ENCODE measurements at regions not wholly inside any gene's neighbourhood (a gene's known extent, or its start where the extent isn't known, plus 50 kb on each side); places are given as distances from the start of the nearest gene placed in this dataset.

GRCh38 chr13:105342281-105342820, 1193.1 kb downstream of the EFNB2 start:
- Histone ChIP-seq H3K4me3 (replicated peaks in 1 of 4; ENCODE audit: control extremely low read depth in 1 of 4, insufficient read depth in 1 of 4, low read depth in 3 of 4, low read length in 4 of 4) (no peak overlapping the region), H3K27ac (ENCODE audit: insufficient read depth, low read length) (no peak overlapping the region), H3K4me1 (ENCODE audit: control insufficient read depth, extremely low read depth, insufficient read depth, low read length) (peaks cover 11% of the 10 kb centered on the region), H3K4me2 (ENCODE audit: extremely low read depth, insufficient read depth, low read length) (no peak overlapping the region), H3K27me3 (ENCODE audit: control insufficient read depth, insufficient read depth, low read length) (no peaks in the 10 kb centered on the region), H3K36me3 (ENCODE audit: control insufficient read depth, insufficient read depth, low read length) (no peaks in the 10 kb centered on the region), H4K20me1 (ENCODE audit: control insufficient read depth, extremely low read depth, insufficient read depth, low read length) (no peaks in the 10 kb centered on the region), H3K79me2 (ENCODE audit: control insufficient read depth, insufficient read depth, low read length) (no peaks in the 10 kb centered on the region), H3K9ac (ENCODE audit: insufficient read depth, low read length) (no peak overlapping the region), H3K9me3 (ENCODE audit: control insufficient read depth, insufficient read depth, low read depth, low read length) (no peaks in the 10 kb centered on the region), H2AFZ (ENCODE audit: low read length) (no peak overlapping the region)
- TF ChIP-seq, protein P1, sequence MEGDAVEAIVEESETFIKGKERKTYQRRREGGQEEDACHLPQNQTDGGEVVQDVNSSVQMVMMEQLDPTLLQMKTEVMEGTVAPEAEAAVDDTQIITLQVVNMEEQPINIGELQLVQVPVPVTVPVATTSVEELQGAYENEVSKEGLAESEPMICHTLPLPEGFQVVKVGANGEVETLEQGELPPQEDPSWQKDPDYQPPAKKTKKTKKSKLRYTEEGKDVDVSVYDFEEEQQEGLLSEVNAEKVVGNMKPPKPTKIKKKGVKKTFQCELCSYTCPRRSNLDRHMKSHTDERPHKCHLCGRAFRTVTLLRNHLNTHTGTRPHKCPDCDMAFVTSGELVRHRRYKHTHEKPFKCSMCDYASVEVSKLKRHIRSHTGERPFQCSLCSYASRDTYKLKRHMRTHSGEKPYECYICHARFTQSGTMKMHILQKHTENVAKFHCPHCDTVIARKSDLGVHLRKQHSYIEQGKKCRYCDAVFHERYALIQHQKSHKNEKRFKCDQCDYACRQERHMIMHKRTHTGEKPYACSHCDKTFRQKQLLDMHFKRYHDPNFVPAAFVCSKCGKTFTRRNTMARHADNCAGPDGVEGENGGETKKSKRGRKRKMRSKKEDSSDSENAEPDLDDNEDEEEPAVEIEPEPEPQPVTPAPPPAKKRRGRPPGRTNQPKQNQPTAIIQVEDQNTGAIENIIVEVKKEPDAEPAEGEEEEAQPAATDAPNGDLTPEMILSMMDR (conservative IDR thresholded peaks at IDR 0.05 in 1 of 2, IDR thresholded peaks at IDR 0.05 in 1 of 2; ENCODE audit: low read depth in 1 of 2, low read length in 2 of 2) = no peak
- TF ChIP-seq EZH2 (IDR thresholded peaks at IDR 0.05; ENCODE audit: low read length, missing control alignments) = no peak
- DNase-seq (ENCODE audit: low read depth in 2 of 2) = peak in 1 of 2 donors; percentile 48

GRCh38 chr13:105341758-105342157, 1193.7 kb downstream of the EFNB2 start:
- TF ChIP-seq EZH2 (IDR thresholded peaks at IDR 0.05; ENCODE audit: low read length, missing control alignments) = no peak
- TF ChIP-seq, protein P1 (conservative IDR thresholded peaks at IDR 0.05 in 1 of 2, IDR thresholded peaks at IDR 0.05 in 1 of 2; ENCODE audit: low read depth in 1 of 2, low read length in 2 of 2) = no peak
- no peaks in the 10 kb centered on the region for H4K20me1 ChIP-seq (ENCODE audit: control insufficient read depth, extremely low read depth, insufficient read depth, low read length)
- H3K27ac ChIP-seq (ENCODE audit: insufficient read depth, low read length) = no peak overlapping the region
- no peak overlapping the region for H2AFZ ChIP-seq (ENCODE audit: low read length)
- no peak overlapping the region for H3K4me2 ChIP-seq (ENCODE audit: extremely low read depth, insufficient read depth, low read length)
- H3K9me3 ChIP-seq (ENCODE audit: control insufficient read depth, insufficient read depth, low read depth, low read length) = no peaks in the 10 kb centered on the region
- H3K79me2 ChIP-seq (ENCODE audit: control insufficient read depth, insufficient read depth, low read length) = no peaks in the 10 kb centered on the region
- DNase-seq (ENCODE audit: low read depth in 2 of 2) = no peak
- H3K9ac ChIP-seq (ENCODE audit: insufficient read depth, low read length) = no peak overlapping the region
- H3K36me3 ChIP-seq (ENCODE audit: control insufficient read depth, insufficient read depth, low read length) = no peaks in the 10 kb centered on the region
- H3K4me1 ChIP-seq (ENCODE audit: control insufficient read depth, extremely low read depth, insufficient read depth, low read length) = peaks cover 13% of the 10 kb centered on the region
- H3K4me3 ChIP-seq (replicated peaks in 1 of 4; ENCODE audit: control extremely low read depth in 1 of 4, insufficient read depth in 1 of 4, low read depth in 3 of 4, low read length in 4 of 4) = no peak overlapping the region
- H3K27me3 ChIP-seq (ENCODE audit: control insufficient read depth, insufficient read depth, low read length) = no peaks in the 10 kb centered on the region

DNA sequence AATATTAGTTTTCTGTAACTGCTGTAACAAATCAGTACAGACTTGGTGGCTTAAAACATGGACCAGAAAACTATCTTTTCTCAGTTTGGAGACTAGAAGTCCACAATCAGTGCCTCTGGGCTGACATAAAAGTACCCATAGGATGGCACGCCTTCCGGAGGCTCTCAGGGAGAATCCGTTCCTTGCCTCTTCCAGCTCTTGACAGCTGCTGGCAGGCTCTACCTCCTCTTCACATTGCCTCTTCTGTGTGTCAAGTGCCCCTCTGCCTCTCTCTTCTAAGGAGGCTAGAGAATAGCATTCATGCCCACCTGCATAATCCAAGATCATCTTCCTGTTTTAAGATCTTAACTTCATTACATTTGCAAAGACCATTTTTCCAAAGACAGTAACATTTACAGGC, 1194.2 kb downstream of the EFNB2 start:
- H2AFZ ChIP-seq (ENCODE audit: low read length) = no peak overlapping the region
- no peaks in the 10 kb centered on the region for H3K36me3 ChIP-seq (ENCODE audit: control insufficient read depth, insufficient read depth, low read length)
- TF ChIP-seq, protein P1 (conservative IDR thresholded peaks at IDR 0.05 in 1 of 2, IDR thresholded peaks at IDR 0.05 in 1 of 2; ENCODE audit: low read depth in 1 of 2, low read length in 2 of 2) = no peak
- TF ChIP-seq EZH2 (IDR thresholded peaks at IDR 0.05; ENCODE audit: low read length, missing control alignments) = no peak
- H3K9ac ChIP-seq (ENCODE audit: insufficient read depth, low read length) = no peak overlapping the region
- H3K27me3 ChIP-seq (ENCODE audit: control insufficient read depth, insufficient read depth, low read length) = no peaks in the 10 kb centered on the region
- no peaks in the 10 kb centered on the region for H3K79me2 ChIP-seq (ENCODE audit: control insufficient read depth, insufficient read depth, low read length)
- no peak overlapping the region for H3K4me2 ChIP-seq (ENCODE audit: extremely low read depth, insufficient read depth, low read length)
- no peak overlapping the region for H3K4me3 ChIP-seq (replicated peaks in 1 of 4; ENCODE audit: control extremely low read depth in 1 of 4, insufficient read depth in 1 of 4, low read depth in 3 of 4, low read length in 4 of 4)
- no peak overlapping the region for H3K27ac ChIP-seq (ENCODE audit: insufficient read depth, low read length)
- no peak for DNase-seq (ENCODE audit: low read depth in 2 of 2)
- no peaks in the 10 kb centered on the region for H4K20me1 ChIP-seq (ENCODE audit: control insufficient read depth, extremely low read depth, insufficient read depth, low read length)
- peaks cover 11% of the 10 kb centered on the region for H3K4me1 ChIP-seq (ENCODE audit: control insufficient read depth, extremely low read depth, insufficient read depth, low read length)
- no peaks in the 10 kb centered on the region for H3K9me3 ChIP-seq (ENCODE audit: control insufficient read depth, insufficient read depth, low read depth, low read length)
